ENCODE measurements at regions not wholly inside any gene's neighbourhood (a gene's known extent, or its start where the extent isn't known, plus 50 kb on each side); places are given as distances from the start of the nearest gene placed in this dataset.

GRCh38 chr14:98890556-98891340, 381.2 kb downstream of the BCL11B start:
- no peaks in the 10 kb centered on the region for H3K36me3 Mint-ChIP-seq (ENCODE audit: low read depth)
- H3K4me1 Mint-ChIP-seq: no peaks in the 10 kb centered on the region
- ChIA-PET POLR2A (no interaction called here), CTCF (no interaction called here)
- intact Hi-C loops (cut with micrococcal nuclease): no loop called here
- no peak for TF ChIP-seq CTCF (IDR thresholded peaks at IDR 0.05)
- no peak for DNase-seq
- no peak for ATAC-seq (ENCODE audit: low read depth)
- no peak overlapping the region for H3K4me3 Mint-ChIP-seq
- peaks cover 4% of the 10 kb centered on the region for H3K9me3 Mint-ChIP-seq
- no peaks in the 10 kb centered on the region for H3K27me3 Mint-ChIP-seq
- no peak overlapping the region for H3K27ac Mint-ChIP-seq

- TF ChIP-seq CTCF (IDR thresholded peaks at IDR 0.05): no peak
- DNase-seq: no peak
- Mint-ChIP-seq H3K9me3 (peaks cover 6% of the 10 kb centered on the region), H3K4me1 (no peaks in the 10 kb centered on the region), H3K27ac (no peak overlapping the region), H3K36me3 (ENCODE audit: low read depth) (no peaks in the 10 kb centered on the region), H3K4me3 (no peak overlapping the region), H3K27me3 (no peaks in the 10 kb centered on the region)
- ChIA-PET CTCF (interaction anchor here (0.8 kb wide), 1 partner anchor 25 kb away, joined by 3 read pairs; no protein-coding TSS in a partner anchor), POLR2A (no interaction called here)
- intact Hi-C loops (cut with micrococcal nuclease): no loop called here
- no peak for ATAC-seq (ENCODE audit: low read depth)
These were observed 378.3 kb downstream of the BCL11B start for GRCh38 chr14:98893675-98894074.

- CTCF ChIA-PET: interaction anchor here (0.6 kb wide), 1 partner anchor 18 kb away, joined by 5 read pairs; no protein-coding TSS in a partner anchor
- intact Hi-C loops (cut with micrococcal nuclease): no loop called here
- peaks cover 6% of the 10 kb centered on the region for H3K9me3 Mint-ChIP-seq
- no peaks in the 10 kb centered on the region for H3K36me3 Mint-ChIP-seq (ENCODE audit: low read depth)
- ATAC-seq (ENCODE audit: low read depth): no peak
- H3K27me3 Mint-ChIP-seq: no peaks in the 10 kb centered on the region
- no peaks in the 10 kb centered on the region for H3K4me1 Mint-ChIP-seq
- no peak for TF ChIP-seq CTCF (IDR thresholded peaks at IDR 0.05)
- POLR2A ChIA-PET: no interaction called here
- no peak overlapping the region for H3K27ac Mint-ChIP-seq
- no peak overlapping the region for H3K4me3 Mint-ChIP-seq
- DNase-seq: no peak
These were observed 377.4 kb downstream of the BCL11B start for GRCh38 chr14:98894600-98894999.

- H3K36me3 Mint-ChIP-seq (ENCODE audit: low read depth): no peaks in the 10 kb centered on the region
- ChIA-PET CTCF (no interaction called here), POLR2A (no interaction called here)
- no peaks in the 10 kb centered on the region for H3K27me3 Mint-ChIP-seq
- ATAC-seq (ENCODE audit: low read depth) (no peak), DNase-seq (no peak)
- H3K4me1 Mint-ChIP-seq: no peaks in the 10 kb centered on the region
- no peak overlapping the region for H3K27ac Mint-ChIP-seq
- peaks cover 8% of the 10 kb centered on the region for H3K9me3 Mint-ChIP-seq
- TF ChIP-seq CTCF (IDR thresholded peaks at IDR 0.05): no peak
- no peak overlapping the region for H3K4me3 Mint-ChIP-seq
- intact Hi-C loops (cut with micrococcal nuclease): no loop called here
These were observed 375.5 kb downstream of the BCL11B start for GRCh38 chr14:98896449-98896848.

- Mint-ChIP-seq H3K4me1 (no peaks in the 10 kb centered on the region), H3K36me3 (ENCODE audit: low read depth) (no peaks in the 10 kb centered on the region), H3K27ac (no peak overlapping the region), H3K9me3 (peaks cover 8% of the 10 kb centered on the region), H3K27me3 (no peaks in the 10 kb centered on the region), H3K4me3 (no peak overlapping the region)
- intact Hi-C loops (cut with micrococcal nuclease): no loop called here
- CTCF ChIA-PET: no interaction called here
- TF ChIP-seq CTCF (IDR thresholded peaks at IDR 0.05): no peak
- ATAC-seq (ENCODE audit: low read depth): no peak
- no peak for DNase-seq
- POLR2A ChIA-PET: no interaction called here
These were observed 374.2 kb downstream of the BCL11B start for GRCh38 chr14:98897605-98898309.

Measured in activated B cell treated with CpG ODN at 0.5 μM for 24 hours (primary cell).